Suprapubic skin (tissue), 4 donors: ENCODE measurements at regions not wholly inside any gene's neighbourhood (a gene's known extent, or its start where the extent isn't known, plus 50 kb on each side); places are given as distances from the start of the nearest gene placed in this dataset.

Experiments used
- DNase-seq, 2 donors: peaks; one replicate each; pipeline ENCODE4 v3.0.0-alpha.2; 2019; ENCODE audit warnings: low spot score in 2 of 2
- H3K27ac ChIP-seq: fragments of 200-600 bp; sonication (generic); one replicate; pipeline ENCODE4 v1.5.1; 2019
- H3K27me3 ChIP-seq: fragments of 200-600 bp; sonication (generic); one replicate; pipeline ENCODE4 v1.5.1; 2019
- H3K36me3 ChIP-seq: fragments of 200-600 bp; sonication (generic); one replicate; pipeline ENCODE4 v1.5.1; 2019
- H3K4me1 ChIP-seq: fragments of 200-600 bp; sonication (generic); one replicate; pipeline ENCODE4 v1.5.1; 2019
- H3K4me3 ChIP-seq: fragments of 200-600 bp; sonication (generic); one replicate; pipeline ENCODE4 v1.5.1; 2019; ENCODE audit warnings: mild to moderate bottlenecking
- H3K9me3 ChIP-seq: fragments of 200-600 bp; sonication (generic); one replicate; pipeline ENCODE4 v1.5.1; 2019
- EP300 ChIP-seq: sonication (generic); formaldehyde crosslinking; IDR thresholded peaks from one replicate; pipeline ENCODE4 v1.6.1; 2017; ENCODE audit warnings: antibody characterized with exemption
- POLR2A ChIP-seq, 2 donors: fragments of 450-650 bp; IDR thresholded peaks; one replicate each; pipeline ENCODE4 v1.6.1; 2017; ENCODE audit warnings: antibody characterized with exemption in 2 of 2, mild to moderate bottlenecking in 2 of 2, moderate library complexity in 2 of 2
- POLR2AphosphoS5 ChIP-seq, 3 donors: sonication (generic); formaldehyde crosslinking; IDR thresholded peaks; one replicate each; pipeline ENCODE4 v1.6.1; 2017; ENCODE audit warnings: antibody characterized with exemption in 3 of 3
- WGBS: methylation state at CpG from one replicate; pipeline ENCODE4 v1.1.5; 2018; 5-methylcytosine and 5-hydroxymethylcytosine counted together
- TF ChIP-seq, protein P1 (sequence below), 2 donors: fragments of 200-600 bp in 1 of 2; fragments of 450-650 bp in 1 of 2; sonication (generic) in 1 of 2; IDR thresholded peaks; one replicate each; pipeline ENCODE4 v1.5.1; 2016 to 2019; ENCODE audit warnings: antibody characterized with exemption in 2 of 2, mild to moderate bottlenecking in 1 of 2, moderate library complexity in 1 of 2

DNA sequence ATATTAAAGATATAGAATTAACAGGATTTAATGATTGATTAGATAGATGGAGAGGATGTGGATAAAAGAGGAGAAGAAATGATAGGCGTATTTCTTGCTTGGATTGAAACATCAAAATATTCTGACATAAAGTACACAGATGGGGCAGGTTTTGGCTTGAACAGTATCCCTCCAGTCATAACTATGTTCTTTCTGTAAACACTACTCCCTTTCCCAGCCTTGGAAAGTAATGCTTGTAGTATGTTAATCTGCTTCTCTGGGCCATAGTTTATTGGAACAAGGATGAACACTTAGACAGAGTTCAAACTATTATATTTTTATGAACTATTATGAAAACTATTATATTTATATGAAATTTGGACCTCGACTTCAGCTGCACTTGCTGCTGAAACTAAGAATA is 419.2 kb downstream of the AASDHPPT start:
- Histone ChIP-seq H3K4me1 (no peaks in the 10 kb centered on the region), H3K9me3 (no peaks in the 10 kb centered on the region), H3K27me3 (no peaks in the 10 kb centered on the region), H3K4me3 (no peak overlapping the region), H3K27ac (no peak overlapping the region), H3K36me3 (no peaks in the 10 kb centered on the region)
- WGBS: 71% methylated on average over 2 of the region's 2 CpGs
- no peak for DNase-seq
- TF ChIP-seq EP300 (no peak), POLR2A (IDR thresholded peaks at IDR 0.05) (no peak), POLR2AphosphoS5 (IDR thresholded peaks at IDR 0.05) (no peak)
- TF ChIP-seq, protein P1, sequence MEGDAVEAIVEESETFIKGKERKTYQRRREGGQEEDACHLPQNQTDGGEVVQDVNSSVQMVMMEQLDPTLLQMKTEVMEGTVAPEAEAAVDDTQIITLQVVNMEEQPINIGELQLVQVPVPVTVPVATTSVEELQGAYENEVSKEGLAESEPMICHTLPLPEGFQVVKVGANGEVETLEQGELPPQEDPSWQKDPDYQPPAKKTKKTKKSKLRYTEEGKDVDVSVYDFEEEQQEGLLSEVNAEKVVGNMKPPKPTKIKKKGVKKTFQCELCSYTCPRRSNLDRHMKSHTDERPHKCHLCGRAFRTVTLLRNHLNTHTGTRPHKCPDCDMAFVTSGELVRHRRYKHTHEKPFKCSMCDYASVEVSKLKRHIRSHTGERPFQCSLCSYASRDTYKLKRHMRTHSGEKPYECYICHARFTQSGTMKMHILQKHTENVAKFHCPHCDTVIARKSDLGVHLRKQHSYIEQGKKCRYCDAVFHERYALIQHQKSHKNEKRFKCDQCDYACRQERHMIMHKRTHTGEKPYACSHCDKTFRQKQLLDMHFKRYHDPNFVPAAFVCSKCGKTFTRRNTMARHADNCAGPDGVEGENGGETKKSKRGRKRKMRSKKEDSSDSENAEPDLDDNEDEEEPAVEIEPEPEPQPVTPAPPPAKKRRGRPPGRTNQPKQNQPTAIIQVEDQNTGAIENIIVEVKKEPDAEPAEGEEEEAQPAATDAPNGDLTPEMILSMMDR (IDR thresholded peaks at IDR 0.05): no peak

DNA sequence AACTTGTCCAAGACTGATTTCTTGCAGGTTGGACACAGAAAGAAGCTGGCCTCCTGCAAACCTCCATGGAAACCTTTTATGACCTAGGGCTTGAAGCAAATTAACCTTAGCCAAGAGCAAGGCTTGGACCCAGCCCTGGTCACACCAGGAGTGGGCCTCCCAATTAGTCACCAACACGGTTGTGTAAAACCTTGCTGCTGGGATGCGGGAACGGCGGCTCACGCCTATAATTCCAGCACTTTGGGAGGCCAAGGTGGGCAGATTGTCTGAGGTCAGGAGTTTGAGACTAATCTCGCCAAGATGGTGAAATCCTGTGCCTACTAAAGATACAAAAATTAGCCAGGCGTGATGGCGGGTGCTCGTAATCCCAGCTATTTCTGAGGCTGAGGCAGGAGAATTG is 419.9 kb downstream of the AASDHPPT start:
- DNase-seq: no peak
- Histone ChIP-seq H3K27ac (no peak overlapping the region), H3K9me3 (no peaks in the 10 kb centered on the region), H3K27me3 (no peaks in the 10 kb centered on the region), H3K4me1 (no peaks in the 10 kb centered on the region), H3K36me3 (no peaks in the 10 kb centered on the region), H3K4me3 (no peak overlapping the region)
- 96% methylated on average over 9 of the region's 9 CpGs for WGBS
- TF ChIP-seq EP300 (no peak), POLR2A (IDR thresholded peaks at IDR 0.05) (no peak), POLR2AphosphoS5 (IDR thresholded peaks at IDR 0.05) (no peak)
- TF ChIP-seq, protein P1 (IDR thresholded peaks at IDR 0.05): no peak

DNA sequence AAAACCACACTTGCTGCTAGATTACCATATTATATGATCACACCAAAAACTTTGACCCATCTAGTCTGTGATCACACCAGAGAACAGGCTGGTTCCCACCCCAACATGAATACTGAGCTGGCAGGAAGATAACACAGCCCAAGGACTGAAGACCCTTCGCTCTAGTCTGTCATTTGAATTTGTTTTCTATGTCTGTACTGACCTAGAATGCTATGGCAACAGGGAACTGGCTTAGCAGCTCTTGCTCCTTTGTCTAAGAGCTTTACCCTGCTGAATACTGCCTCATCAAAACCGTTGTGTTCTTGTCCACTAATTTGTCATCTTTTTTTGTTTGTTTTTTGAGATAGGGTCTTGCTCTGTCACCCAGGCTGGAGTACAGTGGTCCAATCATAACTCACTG is 420.4 kb downstream of the AASDHPPT start:
- 67% methylated on average over 2 of the region's 2 CpGs for WGBS
- no peak for DNase-seq
- H3K27ac ChIP-seq: no peak overlapping the region
- no peaks in the 10 kb centered on the region for H3K27me3 ChIP-seq
- no peaks in the 10 kb centered on the region for H3K9me3 ChIP-seq
- H3K36me3 ChIP-seq: no peaks in the 10 kb centered on the region
- TF ChIP-seq POLR2AphosphoS5 (IDR thresholded peaks at IDR 0.05) (no peak), EP300 (no peak), POLR2A (IDR thresholded peaks at IDR 0.05) (no peak)
- TF ChIP-seq, protein P1 (IDR thresholded peaks at IDR 0.05): no peak
- no peak overlapping the region for H3K4me3 ChIP-seq
- no peaks in the 10 kb centered on the region for H3K4me1 ChIP-seq

DNA sequence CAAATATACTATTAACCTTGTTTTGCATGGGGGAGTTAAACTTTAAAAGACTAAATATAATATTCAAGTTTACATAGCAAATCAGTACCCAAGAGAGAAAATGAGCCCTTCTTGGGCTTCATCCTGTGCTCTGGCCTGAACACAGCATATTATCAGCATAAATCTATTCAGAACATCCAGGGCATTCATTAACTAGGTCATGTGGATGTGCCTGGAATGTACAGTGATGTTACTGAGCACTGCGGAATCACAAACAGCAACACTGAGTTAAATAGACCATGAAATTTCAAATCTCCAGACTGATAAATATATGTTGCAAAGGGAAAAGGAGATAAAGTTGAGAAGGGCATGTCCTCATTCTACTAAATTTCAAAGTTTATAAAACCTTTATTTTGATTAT is 426.4 kb downstream of the AASDHPPT start:
- H3K4me3 ChIP-seq: no peak overlapping the region
- no peaks in the 10 kb centered on the region for H3K4me1 ChIP-seq
- no peak overlapping the region for H3K27ac ChIP-seq
- TF ChIP-seq, protein P1 (IDR thresholded peaks at IDR 0.05): no peak
- TF ChIP-seq EP300 (no peak), POLR2A (IDR thresholded peaks at IDR 0.05) (no peak), POLR2AphosphoS5 (IDR thresholded peaks at IDR 0.05) (no peak)
- no peaks in the 10 kb centered on the region for H3K36me3 ChIP-seq
- DNase-seq: no peak
- H3K9me3 ChIP-seq: no peaks in the 10 kb centered on the region
- H3K27me3 ChIP-seq: no peaks in the 10 kb centered on the region
- 73% methylated on average over 1 of the region's 1 CpG for WGBS

DNA sequence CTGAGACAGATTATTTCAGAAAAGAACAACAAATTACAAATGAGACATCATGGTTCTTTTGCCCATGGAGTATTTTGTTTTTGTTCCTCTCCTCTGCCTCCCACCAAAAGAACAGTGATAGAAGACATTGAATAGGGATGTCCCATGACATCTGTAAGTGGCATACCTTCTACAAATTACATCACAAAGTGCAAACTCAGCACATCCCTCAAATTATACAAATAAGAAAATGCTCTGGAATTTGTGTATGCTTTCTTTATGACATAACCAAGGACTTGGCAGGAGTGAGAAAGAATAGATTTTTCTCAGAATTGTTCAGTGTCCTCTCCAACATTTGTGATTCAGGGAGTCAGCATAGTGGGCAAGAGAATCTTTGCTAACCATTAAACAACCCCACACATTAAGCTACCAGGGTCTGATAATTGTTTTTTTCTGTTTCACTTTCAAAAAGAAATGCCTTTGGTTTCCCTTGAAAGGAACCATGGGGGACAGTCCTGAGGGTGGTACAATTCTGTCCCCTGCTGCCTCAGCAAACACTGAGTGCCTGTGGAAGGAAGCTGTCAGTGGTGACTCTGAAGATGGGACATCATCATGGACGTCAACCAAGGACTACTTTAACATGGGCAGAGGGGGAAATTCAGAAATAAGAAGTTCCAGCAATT is 430.3 kb downstream of the AASDHPPT start:
- WGBS: 57% methylated on average over 1 of the region's 1 CpG
- H3K4me3 ChIP-seq: no peak overlapping the region

More for the DNA sequence above, 430.3 kb downstream of the AASDHPPT start:
- no peaks in the 10 kb centered on the region for H3K9me3 ChIP-seq
- H3K27me3 ChIP-seq: no peaks in the 10 kb centered on the region
- no peaks in the 10 kb centered on the region for H3K36me3 ChIP-seq
- TF ChIP-seq POLR2AphosphoS5 (IDR thresholded peaks at IDR 0.05) (no peak), POLR2A (IDR thresholded peaks at IDR 0.05) (no peak), EP300 (no peak)
- TF ChIP-seq, protein P1 (IDR thresholded peaks at IDR 0.05): no peak
- no peaks in the 10 kb centered on the region for H3K4me1 ChIP-seq
- no peak for DNase-seq
- no peak overlapping the region for H3K27ac ChIP-seq
